ENCODE measurements at regions not wholly inside any gene's neighbourhood (a gene's known extent, or its start where the extent isn't known, plus 50 kb on each side); places are given as distances from the start of the nearest gene placed in this dataset.

DNA sequence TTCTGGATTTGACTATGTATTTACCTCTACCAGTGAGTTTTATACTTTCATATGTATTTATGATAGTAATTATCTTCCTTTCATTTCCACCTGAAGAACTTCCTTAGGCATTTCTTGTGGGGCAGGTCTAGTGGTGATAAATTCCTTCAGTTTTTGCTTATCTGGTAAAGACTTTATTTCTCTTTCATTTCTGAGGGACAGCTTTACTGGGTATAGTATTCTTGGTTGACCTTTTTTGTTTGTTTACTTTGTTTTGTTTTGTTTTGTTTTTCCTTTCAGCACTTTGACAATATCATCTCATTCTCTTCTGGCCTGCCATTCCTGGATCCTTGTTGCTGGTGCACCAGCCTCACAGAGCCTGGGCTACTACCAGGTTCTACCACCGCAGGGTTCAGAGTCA lies 53.9 kb upstream of the NFKBIA start:
- TF ChIP-seq POLR2A (IDR thresholded peaks at IDR 0.05; ENCODE audit: low read depth, low read length) (no peak), POLR2AphosphoS5 (IDR thresholded peaks at IDR 0.05; ENCODE audit: low read depth, low read length) (no peak), TAF1 (IDR thresholded peaks at IDR 0.05; ENCODE audit: low read depth, low read length) (no peak), POU2F2 (IDR thresholded peaks at IDR 0.05; ENCODE audit: low read depth, low read length) (no peak)
